Keratinocyte (primary cell): ENCODE measurements at regions not wholly inside any gene's neighbourhood (a gene's known extent, or its start where the extent isn't known, plus 50 kb on each side); places are given as distances from the start of the nearest gene placed in this dataset.
"Not testable (repeated sequence)": the region's sequence is repeated elsewhere in the genome, so short reads cannot be mapped to it uniquely, and the experiment has no call there.

ENCODE experiments used
- CTCF ChIP-seq, 3 experiments: IDR thresholded peaks in 1 of 3; conservative IDR thresholded peaks in 1 of 3; optimal IDR thresholded peaks in 1 of 3; 2 replicates in 2 of 3; 3 replicates in 1 of 3; pipeline versions ENCODE3 to v1.5.1; 2011; ENCODE audit warnings: low read length in 3 of 3, mild to moderate bottlenecking in 3 of 3, moderate library complexity in 2 of 3, control low read depth in 1 of 3, inconsistent platforms in 1 of 3; ENCODE audit not compliant: insufficient read depth in 2 of 3; ENCODE audit errors: extremely low read depth in 1 of 3
- EZH2 ChIP-seq: IDR thresholded peaks from one replicate; pipeline ENCODE4 v1.6.1; 2012; ENCODE audit warnings: inconsistent platforms, mild to moderate bottlenecking, low read length, moderate library complexity

DNA sequence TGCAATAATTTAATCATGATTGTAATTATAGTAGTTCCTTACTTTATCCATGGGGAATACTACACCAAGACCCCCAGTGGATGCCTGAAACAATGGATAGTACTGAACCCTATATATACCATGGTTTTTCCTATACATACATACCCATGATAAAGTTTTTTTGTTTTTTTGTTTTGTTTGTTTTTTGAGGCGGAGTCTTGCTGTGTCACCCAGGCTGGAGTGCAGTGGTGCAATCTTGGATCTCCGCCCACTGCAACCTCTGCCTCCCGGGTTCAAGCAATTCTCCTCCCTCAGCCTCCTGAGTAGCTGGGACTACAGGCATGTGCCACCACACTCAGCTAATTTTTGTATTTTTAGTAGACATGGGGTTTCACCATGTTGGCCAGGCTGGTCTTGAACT, 135.3 kb upstream of the HNRNPU start:
- not testable (repeated sequence) for TF ChIP-seq CTCF (optimal IDR thresholded peaks at IDR 0.05 in 1 of 3, IDR thresholded peaks at IDR 0.05 in 1 of 3, conservative IDR thresholded peaks at IDR 0.05 in 1 of 3; ENCODE audit: extremely low read depth in 1 of 3, insufficient read depth in 2 of 3, low read length in 3 of 3); EZH2
